IMR-90 (cell line): ENCODE measurements at regions not wholly inside any gene's neighbourhood (a gene's known extent, or its start where the extent isn't known, plus 50 kb on each side); places are given as distances from the start of the nearest gene placed in this dataset.

Experiments used
- ATAC-seq: fragments of 200-7000 bp; cut with Tn5 transposase; 2 replicates; pipeline ENCODE4 v1.9.1; 2020; ENCODE audit warnings: low read depth, mild to moderate bottlenecking, moderate library complexity
- BruUV-seq: library from RNA; stranded (reverse); fragments of 400-500 nt; replicated peaks from 2 replicates; lab custom pipeline; 2021; lab: Mats Ljungman, UMichigan
- CTCF ChIA-PET: fragments of 300-600 bp; formaldehyde crosslinking; extraction: SDS; loops from one replicate; lab custom pipeline; 2021; ENCODE audit warnings: antibody characterized with exemption; lab: Yijun Ruan, JAX
- POLR2A ChIA-PET: fragments of 300-600 bp; sonication (Branson Sonifier 250); formaldehyde crosslinking; loops from one replicate; lab custom pipeline; 2022; ENCODE audit warnings: antibody characterized with exemption; ENCODE audit not compliant: unreplicated experiment; lab: Charles Lee
- DNase-seq: peaks from one replicate; pipeline ENCODE4 v3.0.0; 2013
- H2AFZ ChIP-seq: replicated peaks from 2 replicates; pipeline ENCODE3; 2013; ENCODE audit warnings: low read length, mild to moderate bottlenecking; ENCODE audit not compliant: poor library complexity
- H2AK5ac ChIP-seq: 2 replicates; pipeline ENCODE4 v1.6.1; 2013; ENCODE audit warnings: low read depth, low read length, inconsistent platforms
- H2AK9ac ChIP-seq: replicated peaks from 2 replicates; pipeline ENCODE3; 2013; ENCODE audit warnings: mild to moderate bottlenecking, low read depth, low read length, moderate library complexity; ENCODE audit not compliant: poor library complexity
- H2BK120ac ChIP-seq: 2 replicates; pipeline ENCODE4 v1.6.1; 2013; ENCODE audit warnings: low read depth, low read length, inconsistent platforms
- H2BK15ac ChIP-seq: 3 replicates; pipeline ENCODE4 v1.6.1; 2013; ENCODE audit warnings: low read depth, low read length, inconsistent platforms
- H2BK20ac ChIP-seq: 2 replicates; pipeline ENCODE4 v1.6.1; 2013; ENCODE audit warnings: low read depth, mild to moderate bottlenecking, inconsistent platforms, low read length, moderate library complexity
- H2BK5ac ChIP-seq: 2 replicates; pipeline ENCODE4 v1.6.1; 2013; ENCODE audit warnings: mild to moderate bottlenecking, low read depth, low read length, inconsistent platforms; ENCODE audit not compliant: poor library complexity, severe bottlenecking
- H3K14ac ChIP-seq: replicated peaks from 2 replicates; pipeline ENCODE4 v1.6.1; 2013; ENCODE audit warnings: low read depth, low read length, inconsistent platforms
- H3K18ac ChIP-seq: 2 replicates; pipeline ENCODE4 v1.6.1; 2013; ENCODE audit warnings: low read depth, low read length, control low read depth
- H3K23ac ChIP-seq: 2 replicates; pipeline ENCODE4 v1.6.1; 2013; ENCODE audit warnings: low read depth, low read length, inconsistent platforms
- H3K27ac ChIP-seq: 2 replicates; pipeline ENCODE4 v1.5.1; 2013; ENCODE audit warnings: mild to moderate bottlenecking, control low read depth, low read length; ENCODE audit not compliant: insufficient read depth
- H3K27me3 ChIP-seq: 2 replicates; pipeline ENCODE4 v1.6.1; 2013; ENCODE audit warnings: low read length; ENCODE audit not compliant: control insufficient read depth, insufficient read depth
- H3K36me3 ChIP-seq: 2 replicates; pipeline ENCODE4 v1.6.1; 2013; ENCODE audit warnings: low read length, mixed read lengths; ENCODE audit not compliant: control insufficient read depth, insufficient read depth
- H3K4ac ChIP-seq: 2 replicates; pipeline ENCODE4 v1.6.1; 2013; ENCODE audit warnings: low read depth, low read length, inconsistent platforms
- H3K4me1 ChIP-seq: 2 replicates; pipeline ENCODE4 v1.6.1; 2013; ENCODE audit warnings: low read length, mixed read lengths; ENCODE audit not compliant: control insufficient read depth, insufficient read depth
- H3K4me2 ChIP-seq: 2 replicates; pipeline ENCODE4 v1.6.1; 2013; ENCODE audit warnings: low read depth, mild to moderate bottlenecking, control low read depth, low read length, moderate library complexity
- H3K4me3 ChIP-seq: 2 replicates; pipeline ENCODE4 v1.5.1; 2013; ENCODE audit warnings: low read depth, mild to moderate bottlenecking, control low read depth, low read length, moderate library complexity; ENCODE audit not compliant: insufficient read depth
- H3K56ac ChIP-seq: 2 replicates; pipeline ENCODE4 v1.6.1; 2013; ENCODE audit warnings: low read length, inconsistent platforms; ENCODE audit not compliant: insufficient read depth; ENCODE audit errors: extremely low read depth
- H3K79me1 ChIP-seq, 2 experiments: 2 replicates each; pipeline ENCODE4 v1.6.1; 2013; ENCODE audit warnings: low read length in 2 of 2, inconsistent platforms in 1 of 2, low read depth in 1 of 2
- H3K9ac ChIP-seq: 2 replicates; pipeline ENCODE4 v1.6.1; 2013; ENCODE audit warnings: low read depth, low read length, control low read depth
- H3K9me1 ChIP-seq: 2 replicates; pipeline ENCODE4 v1.6.1; 2013; ENCODE audit warnings: low read length, inconsistent platforms; ENCODE audit not compliant: insufficient read depth
- H3K9me3 ChIP-seq: 2 replicates; pipeline ENCODE4 v1.6.1; 2013; ENCODE audit warnings: low read length; ENCODE audit not compliant: control insufficient read depth, insufficient read depth
- H4K20me1 ChIP-seq: 2 replicates; pipeline ENCODE4 v1.6.1; 2013; ENCODE audit warnings: low read length, inconsistent platforms; ENCODE audit not compliant: insufficient read depth
- H4K5ac ChIP-seq: 2 replicates; pipeline ENCODE4 v1.6.1; 2013; ENCODE audit warnings: mild to moderate bottlenecking, low read depth, low read length, control low read depth
- H4K8ac ChIP-seq, 2 experiments: 2 replicates each; pipeline ENCODE4 v1.6.1; 2013; ENCODE audit warnings: low read depth in 2 of 2, low read length in 2 of 2, control low read depth in 1 of 2, inconsistent platforms in 1 of 2
- H4K91ac ChIP-seq: 2 replicates; pipeline ENCODE4 v1.6.1; 2013; ENCODE audit warnings: low read depth, low read length, inconsistent platforms; ENCODE audit not compliant: insufficient read depth
- BHLHE40 ChIP-seq: fragments of 150-350 bp; IDR thresholded peaks from 2 replicates; pipeline ENCODE4 v1.6.1; 2016; ENCODE audit warnings: mild to moderate bottlenecking, low read depth, low read length
- CEBPB ChIP-seq: IDR thresholded peaks from 2 replicates; pipeline ENCODE4 v1.6.1; 2012; ENCODE audit warnings: low read depth, low read length, improper control_type of control experiment
- ELK1 ChIP-seq: fragments of 150-350 bp; IDR thresholded peaks from 2 replicates; pipeline ENCODE4 v1.6.1; 2016; ENCODE audit warnings: low read depth, mild to moderate bottlenecking, low read length, moderate library complexity, borderline replicate concordance
- FOS ChIP-seq: fragments of 150-350 bp; IDR thresholded peaks from 2 replicates; pipeline ENCODE4 v1.6.1; 2016; ENCODE audit warnings: low read depth, low read length
- MAFK ChIP-seq: IDR thresholded peaks from 2 replicates; pipeline ENCODE4 v1.6.1; 2012; ENCODE audit warnings: low read depth, low read length, improper control_type of control experiment
- RCOR1 ChIP-seq: IDR thresholded peaks from 2 replicates; pipeline ENCODE4 v1.6.1; 2012; ENCODE audit warnings: mild to moderate bottlenecking, low read length, improper control_type of control experiment; ENCODE audit not compliant: insufficient replicate concordance
- RFX5 ChIP-seq: IDR thresholded peaks from 2 replicates; pipeline ENCODE4 v1.8.0; 2012; ENCODE audit warnings: low read depth, mild to moderate bottlenecking, low read length, moderate library complexity
- USF2 ChIP-seq: fragments of 150-350 bp; IDR thresholded peaks from 2 replicates; pipeline ENCODE4 v1.6.1; 2017; ENCODE audit warnings: mild to moderate bottlenecking, antibody characterized with exemption, low read length, low read depth
- WGBS, 2 experiments: methylation state at CpG; one replicate each; pipeline versions ENCODE4 v1.1.5 to v1.1.7; 2013; ENCODE audit warnings: missing lambda C conversion rate in 2 of 2; ENCODE audit not compliant: insufficient read length in 1 of 2; ENCODE audit errors: extremely low coverage in 2 of 2; 5-methylcytosine and 5-hydroxymethylcytosine counted together
- dilution Hi-C: fragments of 300-500 bp; cut with HindIII; formaldehyde crosslinking; loops from one replicate; pipeline ENCODE4 v1.14.3; 2018; ENCODE audit warnings: low sequenced_read_pairs; ENCODE audit not compliant: unreplicated experiment
- in situ Hi-C: fragments of 300-500 bp; cut with MboI; formaldehyde crosslinking; loops from 3 replicates; pipeline ENCODE4 v1.14.3; 2019; ENCODE audit warnings: low sequenced_read_pairs, inconsistent platforms, mixed read lengths
- intact Hi-C: fragments of 100-400 bp; cut with micrococcal nuclease; formaldehyde crosslinking; loops from 2 replicates; pipeline ENCODE4 v1.10.0; 2022

GRCh38 chr19:30717381-30717780 is 345.2 kb downstream of the ZNF536 start:
- H2BK120ac ChIP-seq = no peak overlapping the region
- H3K14ac ChIP-seq = no peak overlapping the region
- no peak overlapping the region for H3K18ac ChIP-seq
- H2AK9ac ChIP-seq = no peak overlapping the region
- no peak for DNase-seq
- WGBS, 2 experiments = no CpG with 5 or more reads among the region's 5 CpGs
- H3K4me2 ChIP-seq = no peak overlapping the region
- intact Hi-C loops = no loop called here
- no peak overlapping the region for H3K4me3 ChIP-seq
- no peak overlapping the region for H4K5ac ChIP-seq
- H3K79me1 ChIP-seq = no peaks in the 10 kb centered on the region
- no peak overlapping the region for H2AK5ac ChIP-seq
- ChIA-PET CTCF (no interaction called here), POLR2A (no interaction called here)
- H4K20me1 ChIP-seq = no peaks in the 10 kb centered on the region
- no peak overlapping the region for H2BK20ac ChIP-seq
- no peak overlapping the region for H3K9ac ChIP-seq
- in situ Hi-C loops = no loop called here
- dilution Hi-C loops = no loop called here
- H3K27ac ChIP-seq = no peak overlapping the region
- H2AFZ ChIP-seq = no peak overlapping the region
- H3K36me3 ChIP-seq = no peaks in the 10 kb centered on the region
- H2BK15ac ChIP-seq = no peak overlapping the region
- no peak overlapping the region for H2BK5ac ChIP-seq
- no peak overlapping the region for H4K91ac ChIP-seq
- ATAC-seq = no peak
- no peaks in the 10 kb centered on the region for H3K9me1 ChIP-seq
- H4K8ac ChIP-seq = no peak overlapping the region
- no peaks in the 10 kb centered on the region; the same call in 1 of the 2 replicates for H3K27me3 ChIP-seq
- H3K23ac ChIP-seq = no peak overlapping the region
- BruUV-seq = no TSS peak
- no peak overlapping the region for H3K4ac ChIP-seq
- no peak overlapping the region for H3K56ac ChIP-seq
- no peaks in the 10 kb centered on the region for H3K9me3 ChIP-seq
- no peaks in the 10 kb centered on the region for H3K4me1 ChIP-seq
- TF ChIP-seq ELK1 (no peak), FOS (no peak), RCOR1 (no peak), MAFK (no peak), USF2 (no peak), CEBPB (no peak), BHLHE40 (no peak), RFX5 (no peak)
